ENCODE measurements at regions not wholly inside any gene's neighbourhood (a gene's known extent, or its start where the extent isn't known, plus 50 kb on each side); places are given as distances from the start of the nearest gene placed in this dataset.

- DNase-seq (ENCODE audit: low spot score) = no peak
- POLR2A ChIA-PET = no interaction called here
- Mint-ChIP-seq H3K36me3 (no peaks in the 10 kb centered on the region), H3K9me3 (no peaks in the 10 kb centered on the region), H3K4me3 (no peak overlapping the region), H3K27me3 (ENCODE audit: low read depth) (no peaks in the 10 kb centered on the region), H3K4me1 (no peaks in the 10 kb centered on the region), H3K27ac (no peak overlapping the region)
- no peak for TF ChIP-seq ZNF281 (CRISPR knock-in tag; IDR thresholded peaks at IDR 0.05)
- no peak for TF ChIP-seq ATF3 (CRISPR knock-in tag; conservative IDR thresholded peaks at IDR 0.05)
- no peak for TF ChIP-seq AFF4 (CRISPR knock-in tag; IDR thresholded peaks at IDR 0.05; ENCODE audit: borderline replicate concordance)
- TF ChIP-seq CDX4 (CRISPR knock-in tag; IDR thresholded peaks at IDR 0.05; ENCODE audit: borderline replicate concordance) = no peak
- no peak for TF ChIP-seq ZNF232 (CRISPR knock-in tag; IDR thresholded peaks at IDR 0.05)
- TF ChIP-seq GTF2I (CRISPR knock-in tag; conservative IDR thresholded peaks at IDR 0.05) = no peak
- TF ChIP-seq FOXK1 (CRISPR knock-in tag; IDR thresholded peaks at IDR 0.05) = no peak
- TF ChIP-seq ARID4B (CRISPR knock-in tag; IDR thresholded peaks at IDR 0.05; ENCODE audit: borderline replicate concordance) = no peak
- TF ChIP-seq NFE2L1 (CRISPR knock-in tag; IDR thresholded peaks at IDR 0.05) = no peak
- TF ChIP-seq ATF2 (CRISPR knock-in tag; IDR thresholded peaks at IDR 0.05; ENCODE audit: borderline replicate concordance, low read depth) = no peak
- TF ChIP-seq ATF1 (CRISPR knock-in tag; IDR thresholded peaks at IDR 0.05) = no peak
- no peak for TF ChIP-seq PRRX2 (CRISPR knock-in tag; IDR thresholded peaks at IDR 0.05)
- CTCF ChIA-PET = interaction anchor here (0.7 kb wide), 1 partner anchor 428 kb away, joined by 3 read pairs; no protein-coding TSS in a partner anchor
- ATAC-seq = no peak
These were observed 294.3 kb downstream of the FSIP2 start for GRCh38 chr2:186032930-186033329.

Data from WTC11 (cell line).